LNCaP clone FGC (cell line): ENCODE measurements at regions not wholly inside any gene's neighbourhood (a gene's known extent, or its start where the extent isn't known, plus 50 kb on each side); places are given as distances from the start of the nearest gene placed in this dataset.

Experiments used
- DNase-seq: peaks from one replicate; pipeline ENCODE4 v3.0.0-alpha.2; 2011; ENCODE audit warnings: low read depth
- H3K4me3 ChIP-seq: 2 replicates; pipeline ENCODE4 v1.5.1; 2011; ENCODE audit warnings: mild to moderate bottlenecking, low read depth, low read length, control low read depth
- CTCF ChIP-seq: IDR thresholded peaks from 2 replicates; pipeline ENCODE4 v1.5.1; 2012; ENCODE audit warnings: mild to moderate bottlenecking; ENCODE audit not compliant: control insufficient read depth, insufficient read depth; ENCODE audit errors: extremely low read depth

GRCh38 chr6:14540810-14541540 lies 423.4 kb downstream of the CD83 start:
- H3K4me3 ChIP-seq: no peak overlapping the region
- TF ChIP-seq CTCF: no peak
- DNase-seq: no peak

GRCh38 chr6:14542670-14543366 lies 425.2 kb downstream of the CD83 start:
- no peak overlapping the region for H3K4me3 ChIP-seq
- TF ChIP-seq CTCF: no peak
- no peak for DNase-seq

GRCh38 chr6:14543971-14544585 lies 426.5 kb downstream of the CD83 start:
- H3K4me3 ChIP-seq: no peak overlapping the region
- DNase-seq: no peak
- TF ChIP-seq CTCF: no peak

GRCh38 chr6:14544666-14545065 lies 427.1 kb downstream of the CD83 start:
- no peak for TF ChIP-seq CTCF
- H3K4me3 ChIP-seq: no peak overlapping the region
- DNase-seq: no peak

GRCh38 chr6:14545496-14545895 lies 427.9 kb downstream of the CD83 start:
- no peak overlapping the region for H3K4me3 ChIP-seq

GRCh38 chr6:14546036-14546435 lies 428.5 kb downstream of the CD83 start:
- no peak for DNase-seq
- no peak overlapping the region for H3K4me3 ChIP-seq
- no peak for TF ChIP-seq CTCF

More at GRCh38 chr6:14545496-14545895, 427.9 kb downstream of the CD83 start:
- no peak for TF ChIP-seq CTCF
- DNase-seq: no peak
